HG03521 (cell line): ENCODE measurements at regions not wholly inside any gene's neighbourhood (a gene's known extent, or its start where the extent isn't known, plus 50 kb on each side); places are given as distances from the start of the nearest gene placed in this dataset.

Source experiments
- ATAC-seq: cut with Tn5 transposase; IDR thresholded peaks from one replicate; pipeline ENCODE4 v1.9.1; 2021; ENCODE audit warnings: mild to moderate bottlenecking, moderate library complexity; ENCODE audit not compliant: unreplicated experiment

GRCh38 chr7:17722798-17723197 lies 217.5 kb downstream of the SNX13 start:
- no peak for ATAC-seq

GRCh38 chr7:17725821-17726220 lies 214.5 kb downstream of the SNX13 start:
- no peak for ATAC-seq

- no peak for ATAC-seq
Observed at GRCh38 chr7:17732083-17732482, 208.2 kb downstream of the SNX13 start.
